ENCODE measurements at regions not wholly inside any gene's neighbourhood (a gene's known extent, or its start where the extent isn't known, plus 50 kb on each side); places are given as distances from the start of the nearest gene placed in this dataset.

- no peak for DNase-seq
These were observed 264.0 kb upstream of the FAR2 start for GRCh38 chr12:28884904-28885679.

- no peak for DNase-seq
These were observed 263.1 kb upstream of the FAR2 start for GRCh38 chr12:28885928-28886327.

- no peak for DNase-seq
These were observed 261.6 kb upstream of the FAR2 start for GRCh38 chr12:28887461-28887990.

- no peak for DNase-seq
These were observed 258.4 kb upstream of the FAR2 start for GRCh38 chr12:28890664-28891063.

GRCh38 chr12:28891126-28891525, 258.0 kb upstream of the FAR2 start:
- DNase-seq, result no peak

- DNase-seq, result no peak
These were observed 255.7 kb upstream of the FAR2 start for GRCh38 chr12:28893365-28893764.

GRCh38 chr12:28893856-28894255, 255.2 kb upstream of the FAR2 start:
- no peak for DNase-seq

GRCh38 chr12:28896421-28896820, 252.7 kb upstream of the FAR2 start:
- DNase-seq, result no peak

GRCh38 chr12:28898038-28898437, 251.0 kb upstream of the FAR2 start:
- no peak for DNase-seq

GRCh38 chr12:28899951-28900350, 249.1 kb upstream of the FAR2 start:
- DNase-seq, result no peak

- DNase-seq, result no peak
These were observed 243.7 kb upstream of the FAR2 start for GRCh38 chr12:28905220-28905955.

- DNase-seq, result no peak
These were observed 240.4 kb upstream of the FAR2 start for GRCh38 chr12:28908646-28909045.

- no peak for DNase-seq
These were observed 239.8 kb upstream of the FAR2 start for GRCh38 chr12:28909291-28909690.

- DNase-seq, result no peak
These were observed 223.2 kb upstream of the FAR2 start for GRCh38 chr12:28925719-28926376.

- DNase-seq, result no peak
These were observed 218.4 kb upstream of the FAR2 start for GRCh38 chr12:28930704-28931103.

GRCh38 chr12:28933176-28933575, 215.9 kb upstream of the FAR2 start:
- DNase-seq, result no peak

- DNase-seq, result no peak
These were observed 215.1 kb upstream of the FAR2 start for GRCh38 chr12:28933864-28934527.

GRCh38 chr12:28936221-28936620, 212.9 kb upstream of the FAR2 start:
- DNase-seq, result peak; percentile 8

- no peak for DNase-seq
These were observed 212.4 kb upstream of the FAR2 start for GRCh38 chr12:28936711-28937110.

- no peak for DNase-seq
These were observed 211.9 kb upstream of the FAR2 start for GRCh38 chr12:28937196-28937595.

- no peak for DNase-seq
These were observed 211.0 kb upstream of the FAR2 start for GRCh38 chr12:28938056-28938455.

GRCh38 chr12:28938581-28939235, 210.4 kb upstream of the FAR2 start:
- no peak for DNase-seq

GRCh38 chr12:28939427-28939826, 209.7 kb upstream of the FAR2 start:
- no peak for DNase-seq

All from hematopoietic multipotent progenitor cell treated with erythropoietin and hydrocortisone succinate and interleukin-3 and kit ligand, for 4 days (in vitro differentiated cells).